ENCODE measurements at regions not wholly inside any gene's neighbourhood (a gene's known extent, or its start where the extent isn't known, plus 50 kb on each side); places are given as distances from the start of the nearest gene placed in this dataset.

DNA sequence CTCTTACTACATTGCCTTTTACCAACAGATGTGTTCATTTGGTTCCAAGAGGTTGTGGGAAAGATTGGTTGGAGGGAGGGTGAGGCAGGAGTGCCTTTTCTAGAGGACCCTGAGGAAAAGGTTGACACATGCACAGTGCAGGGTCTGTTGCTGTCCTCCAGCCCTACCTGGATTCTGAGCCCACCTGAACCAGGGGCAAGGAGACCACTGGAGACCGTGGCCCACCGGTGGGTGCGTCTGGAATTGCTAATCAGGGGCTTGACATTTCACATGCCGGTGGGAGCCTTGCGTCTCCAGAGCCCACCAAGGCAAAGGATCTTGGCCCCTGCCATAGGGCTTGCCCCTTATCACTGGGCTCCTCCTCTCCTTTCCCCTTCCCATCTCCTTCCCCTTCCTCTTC is 80.4 kb upstream of the ZBED5 start:
- ATAC-seq (no peak), DNase-seq (ENCODE audit: low spot score in 2 of 2) (no peak)
- Mint-ChIP-seq H3K27ac (peak overlapping the region; percentile 36), H3K36me3 (no peaks in the 10 kb centered on the region), H3K9me3 (no peaks in the 10 kb centered on the region), H3K4me1 (peaks cover 15% of the 10 kb centered on the region), H3K4me3 (no peak overlapping the region)

DNA sequence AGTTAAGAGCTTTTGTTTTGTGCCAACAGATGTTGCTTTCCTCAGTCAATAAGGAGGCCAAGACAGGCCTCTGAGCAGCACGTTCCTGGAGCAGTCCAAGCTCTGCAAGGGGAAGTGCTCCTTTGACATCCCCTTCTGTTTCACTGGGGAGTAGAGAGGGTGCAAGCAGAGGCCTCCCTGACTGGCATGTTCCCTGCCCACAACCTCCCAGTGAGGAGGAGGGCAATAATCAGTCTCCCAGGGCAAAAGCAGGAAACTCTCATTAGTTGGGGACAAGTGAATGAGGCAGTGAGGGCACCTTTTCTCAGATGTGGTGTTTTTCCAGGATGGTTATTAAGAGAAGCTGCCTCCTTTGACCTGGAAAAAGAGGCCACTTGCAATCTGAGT is 79.5 kb upstream of the ZBED5 start:
- Mint-ChIP-seq H3K27ac (no peak overlapping the region), H3K4me3 (no peak overlapping the region), H3K4me1 (peaks cover 10% of the 10 kb centered on the region), H3K9me3 (no peaks in the 10 kb centered on the region), H3K36me3 (no peaks in the 10 kb centered on the region)
- DNase-seq (ENCODE audit: low spot score in 2 of 2) (no peak), ATAC-seq (no peak)

DNA sequence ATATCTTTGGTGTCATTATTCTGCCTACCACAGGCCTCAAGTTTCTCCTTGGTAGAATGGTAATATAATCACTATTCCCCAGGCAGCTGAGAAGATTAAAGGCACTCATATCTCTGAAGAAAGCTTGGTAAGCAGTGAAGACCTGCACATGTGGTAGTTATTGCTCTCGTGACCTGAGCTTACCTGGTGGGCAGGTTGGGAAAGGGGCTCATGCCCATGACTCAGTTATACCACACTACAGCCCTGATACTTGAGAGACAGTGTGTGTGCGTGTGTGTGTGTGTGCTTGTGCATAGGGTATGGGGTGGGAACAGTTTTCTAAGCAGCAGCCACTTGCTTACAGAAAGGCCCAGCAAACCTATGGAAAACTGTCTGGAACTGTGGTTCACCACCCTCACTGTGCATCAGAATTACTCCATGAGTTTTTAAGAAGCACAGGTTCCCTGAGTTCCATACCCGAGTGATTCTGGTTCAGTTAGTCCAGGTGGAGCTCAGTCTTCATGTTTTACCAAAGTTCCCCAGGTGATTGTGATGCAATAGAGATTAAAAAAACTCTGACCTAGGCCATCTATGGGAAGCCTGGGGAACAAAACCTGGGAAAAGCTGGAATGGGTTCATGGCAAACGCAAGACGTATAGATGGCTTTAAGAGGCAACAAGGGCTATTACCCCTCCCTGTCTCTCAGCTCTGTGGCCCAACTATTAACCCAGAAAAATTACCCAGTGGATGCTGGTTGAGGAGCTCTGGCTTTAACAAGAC is 79.0 kb upstream of the ZBED5 start:
- Mint-ChIP-seq H3K36me3 (no peaks in the 10 kb centered on the region), H3K4me1 (peaks cover 10% of the 10 kb centered on the region), H3K4me3 (no peak overlapping the region), H3K27ac (no peak overlapping the region), H3K9me3 (no peaks in the 10 kb centered on the region)
- no peak for ATAC-seq
- no peak for DNase-seq (ENCODE audit: low spot score in 2 of 2)

DNA sequence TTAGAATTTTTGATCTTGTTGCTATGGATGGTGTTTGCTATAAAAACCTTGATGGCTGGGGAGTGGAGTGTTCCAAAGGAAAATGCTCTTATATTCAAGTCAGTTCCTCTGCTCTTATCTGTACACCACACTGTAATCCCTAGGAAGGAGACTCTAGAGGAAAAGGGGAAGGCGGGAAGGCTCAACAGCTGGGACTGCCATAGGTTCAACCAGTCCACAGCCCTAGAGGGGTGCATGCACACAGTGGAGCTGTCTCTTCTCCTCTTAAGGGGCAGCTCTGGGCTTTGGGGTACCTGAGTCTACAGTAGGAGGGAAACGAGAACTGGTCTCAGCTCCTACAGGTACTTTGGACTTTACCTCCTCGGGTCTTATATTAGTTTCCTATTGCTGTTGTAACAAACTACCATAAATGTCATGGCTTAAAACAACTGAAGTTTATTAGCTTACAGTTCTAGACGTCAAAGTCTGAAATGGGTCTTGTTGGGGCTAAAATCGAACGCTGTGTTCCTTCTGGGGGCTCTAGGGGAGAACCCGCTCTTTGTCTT is 77.2 kb upstream of the ZBED5 start:
- ATAC-seq = no peak
- peaks cover 18% of the 10 kb centered on the region for H3K4me1 Mint-ChIP-seq
- H3K36me3 Mint-ChIP-seq = no peaks in the 10 kb centered on the region
- H3K9me3 Mint-ChIP-seq = no peaks in the 10 kb centered on the region
- DNase-seq (ENCODE audit: low spot score in 2 of 2) = no peak
- no peak overlapping the region for H3K27ac Mint-ChIP-seq
- peak overlapping the region; percentile 74 for H3K4me3 Mint-ChIP-seq

DNA sequence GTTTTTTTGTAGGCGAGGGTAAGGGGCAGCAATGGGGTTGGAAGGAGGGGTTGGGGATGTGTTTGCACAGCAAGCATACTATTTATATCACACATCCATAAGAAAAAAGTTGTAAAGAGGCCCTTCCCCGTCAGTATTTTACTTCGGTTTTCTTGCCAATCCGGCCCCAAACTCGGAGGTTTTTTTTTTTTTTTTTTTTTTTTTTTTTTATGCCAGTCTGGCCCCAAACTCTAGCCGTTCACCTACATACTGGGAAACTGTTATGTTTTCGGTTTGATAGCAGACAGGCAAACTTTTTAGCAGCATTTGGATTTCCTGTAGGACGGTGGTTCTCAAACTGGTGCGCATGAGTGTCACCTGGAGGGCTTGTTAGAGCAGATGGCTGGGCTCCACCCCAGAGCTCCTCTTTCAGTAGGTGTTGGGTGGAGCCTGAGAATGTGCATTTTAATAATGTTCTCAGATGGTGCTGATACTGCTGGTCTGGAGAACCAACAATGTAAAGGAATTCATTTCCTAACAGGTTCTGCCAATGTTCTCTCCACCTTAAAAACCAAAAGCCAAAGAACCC is 76.5 kb upstream of the ZBED5 start:
- Mint-ChIP-seq H3K4me3 (peak overlapping the region; percentile 74), H3K9me3 (no peaks in the 10 kb centered on the region), H3K4me1 (peaks cover 18% of the 10 kb centered on the region), H3K36me3 (no peaks in the 10 kb centered on the region), H3K27ac (no peak overlapping the region)
- DNase-seq (ENCODE audit: low spot score in 2 of 2) = no peak
- ATAC-seq = no peak

DNA sequence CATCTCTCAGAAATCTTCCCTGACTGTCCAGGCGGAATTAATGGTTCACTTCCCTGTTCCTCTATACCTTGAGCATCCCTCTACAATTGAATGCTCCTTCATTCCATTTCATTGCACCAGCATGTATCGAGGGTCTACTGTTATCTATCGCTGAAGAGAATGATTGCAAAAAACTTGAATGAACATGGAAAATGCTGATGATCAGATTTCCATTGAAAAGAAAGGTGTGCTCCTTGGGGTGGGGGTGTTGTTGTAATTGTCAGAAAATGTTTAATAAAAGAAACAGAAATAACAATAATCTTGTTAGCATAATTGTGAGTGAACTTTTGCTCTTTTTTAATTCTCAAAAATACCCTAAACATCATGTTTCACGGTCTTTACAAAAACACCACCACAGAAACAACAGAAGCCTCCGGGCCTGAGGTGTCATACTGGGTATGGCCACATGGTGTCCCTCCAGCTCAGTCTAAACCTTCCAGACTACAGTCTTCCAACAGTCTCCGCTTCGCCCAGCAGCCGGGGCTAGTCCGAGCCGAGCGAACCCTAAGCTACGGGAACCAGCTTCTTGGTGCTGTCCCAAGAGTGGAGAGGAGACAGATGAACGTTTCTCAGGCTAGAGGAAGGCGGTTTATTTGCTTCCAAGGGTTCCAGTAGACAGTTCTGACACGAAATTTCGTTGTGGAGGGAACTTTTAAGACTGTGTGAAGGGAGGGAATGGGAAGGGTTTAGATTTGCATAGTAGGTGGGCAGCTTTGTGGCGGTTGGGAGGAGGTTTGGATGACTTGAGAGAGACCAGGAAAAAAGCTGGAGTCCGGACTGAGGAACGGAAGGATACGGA is 75.8 kb upstream of the ZBED5 start:
- Mint-ChIP-seq H3K36me3 (no peaks in the 10 kb centered on the region), H3K27ac (no peak overlapping the region), H3K9me3 (no peaks in the 10 kb centered on the region), H3K4me1 (peaks cover 18% of the 10 kb centered on the region), H3K4me3 (peak overlapping the region; percentile 74)
- peak; percentile 76 to 90 for DNase-seq (ENCODE audit: low spot score in 2 of 2)
- peak; percentile 88 for ATAC-seq

DNA sequence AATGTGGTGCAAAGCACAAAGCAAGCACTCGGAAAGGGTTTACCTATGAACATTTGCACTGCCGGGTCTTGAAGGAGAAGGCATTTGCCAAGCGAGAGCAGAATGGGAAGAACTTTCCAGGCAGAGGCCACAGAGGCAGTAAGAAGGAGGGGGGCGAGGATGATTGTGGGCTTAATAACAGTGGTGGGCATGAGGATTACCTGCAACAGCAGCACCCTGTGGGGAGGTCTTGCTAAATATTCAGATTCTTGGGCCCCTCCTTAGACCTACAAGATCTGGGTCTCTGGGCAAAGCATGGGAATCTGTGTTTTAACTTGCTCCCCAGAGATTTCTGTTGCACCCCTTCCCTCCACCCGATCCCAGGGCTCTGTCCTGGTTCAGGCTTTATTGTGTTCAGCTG is 75.1 kb upstream of the ZBED5 start:
- no peaks in the 10 kb centered on the region for H3K36me3 Mint-ChIP-seq
- ATAC-seq (no peak), DNase-seq (ENCODE audit: low spot score in 2 of 2) (peak in 1 of 2 donors; percentile 43)
- no peak overlapping the region for H3K4me3 Mint-ChIP-seq
- no peak overlapping the region for H3K27ac Mint-ChIP-seq
- H3K9me3 Mint-ChIP-seq = no peaks in the 10 kb centered on the region
- peaks cover 18% of the 10 kb centered on the region for H3K4me1 Mint-ChIP-seq

DNA sequence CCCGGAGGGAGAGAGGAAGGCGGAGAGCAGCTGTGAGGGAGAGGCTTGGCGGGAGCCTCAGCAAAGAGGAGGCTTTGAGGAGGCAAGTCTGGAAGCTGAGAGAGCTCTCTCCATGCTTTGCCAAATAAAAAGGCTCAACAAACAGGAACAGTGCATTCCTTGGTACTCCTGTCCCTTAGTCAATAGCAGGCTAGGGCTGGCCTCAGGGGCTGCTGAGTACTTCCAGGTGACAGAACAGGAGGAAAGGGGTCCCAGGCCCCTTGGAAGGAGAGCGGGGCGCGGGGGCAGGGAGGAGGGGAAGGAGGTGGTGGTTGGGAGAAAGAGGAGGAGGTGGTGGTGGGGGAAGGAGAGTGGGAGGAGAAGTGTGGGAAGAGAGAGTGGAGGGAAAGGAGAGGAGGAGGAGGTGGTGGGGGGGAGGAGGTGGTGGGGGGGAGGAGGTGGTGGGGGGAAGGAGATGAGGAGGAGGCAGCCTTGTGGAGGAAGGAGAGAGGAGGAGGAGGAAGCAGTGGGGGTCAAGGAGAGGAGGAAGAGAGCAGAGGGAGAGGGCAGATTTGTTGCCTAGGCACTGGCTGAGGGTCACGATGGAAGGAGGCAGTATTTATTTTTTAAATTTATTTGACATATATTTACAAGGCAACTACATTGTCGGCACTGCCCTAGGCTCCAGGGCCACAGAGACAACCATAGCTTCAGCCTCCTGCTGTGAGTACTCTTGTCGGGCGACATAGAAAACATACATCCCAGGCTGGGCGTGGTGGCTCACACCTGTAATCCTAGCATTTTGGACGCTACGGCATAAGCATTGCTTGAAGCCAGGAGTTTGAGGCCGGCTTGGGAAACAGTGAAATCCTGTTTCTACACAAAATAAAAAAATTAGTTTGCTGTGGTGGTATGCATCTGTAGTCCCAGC is 74.2 kb upstream of the ZBED5 start:
- peak overlapping the region; percentile 76 for H3K4me3 Mint-ChIP-seq
- no peak overlapping the region for H3K27ac Mint-ChIP-seq
- no peaks in the 10 kb centered on the region for H3K9me3 Mint-ChIP-seq
- DNase-seq (ENCODE audit: low spot score in 2 of 2) = no peak
- H3K36me3 Mint-ChIP-seq = no peaks in the 10 kb centered on the region
- ATAC-seq = no peak
- peaks cover 18% of the 10 kb centered on the region for H3K4me1 Mint-ChIP-seq

DNA sequence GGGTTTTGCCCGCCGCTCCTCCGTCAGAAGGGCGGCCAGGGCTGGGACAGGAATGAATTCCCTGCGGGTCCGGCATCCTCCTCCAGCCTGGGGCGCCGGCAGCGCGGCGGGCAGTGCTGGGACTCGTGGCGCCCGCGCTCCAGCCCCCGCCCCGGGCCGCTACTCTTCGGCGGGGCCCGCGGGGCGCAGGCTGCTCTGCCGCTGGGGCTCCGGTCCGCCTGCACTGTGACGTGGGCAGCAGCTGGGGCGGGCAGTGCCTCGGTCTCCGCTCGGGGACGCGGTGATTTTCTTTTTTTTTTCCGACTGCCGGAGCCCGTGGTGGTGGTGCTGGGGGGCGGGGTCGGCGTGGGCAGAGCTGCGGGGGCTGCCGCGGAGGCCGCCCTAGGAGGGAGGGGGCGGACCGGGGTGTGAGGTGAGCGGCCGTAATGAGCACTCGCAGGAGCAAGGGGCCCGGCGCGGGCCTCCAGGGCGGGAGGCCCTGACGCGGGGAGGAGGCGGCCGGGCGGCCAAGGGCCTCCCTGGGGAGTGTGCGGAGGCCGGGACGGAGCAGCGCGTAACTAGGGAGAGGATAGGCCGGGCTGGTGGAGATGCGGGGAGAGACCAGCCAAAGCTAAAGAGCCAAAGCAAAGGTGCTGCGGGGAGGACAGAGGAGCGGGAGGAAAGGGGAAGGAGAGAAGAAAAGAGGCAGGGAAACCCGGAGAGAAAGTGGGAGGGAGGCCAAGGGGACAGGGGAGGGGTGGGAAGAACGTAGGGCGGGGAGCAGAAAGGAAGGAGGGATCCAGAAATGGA is 73.3 kb upstream of the ZBED5 start:
- no peaks in the 10 kb centered on the region for H3K36me3 Mint-ChIP-seq
- peak overlapping the region; percentile 76 for H3K4me3 Mint-ChIP-seq
- peak; percentile 30 to 65 for DNase-seq (ENCODE audit: low spot score in 2 of 2)
- H3K27ac Mint-ChIP-seq = no peak overlapping the region
- peak; percentile 68 for ATAC-seq
- H3K4me1 Mint-ChIP-seq = peaks cover 18% of the 10 kb centered on the region
- no peaks in the 10 kb centered on the region for H3K9me3 Mint-ChIP-seq

DNA sequence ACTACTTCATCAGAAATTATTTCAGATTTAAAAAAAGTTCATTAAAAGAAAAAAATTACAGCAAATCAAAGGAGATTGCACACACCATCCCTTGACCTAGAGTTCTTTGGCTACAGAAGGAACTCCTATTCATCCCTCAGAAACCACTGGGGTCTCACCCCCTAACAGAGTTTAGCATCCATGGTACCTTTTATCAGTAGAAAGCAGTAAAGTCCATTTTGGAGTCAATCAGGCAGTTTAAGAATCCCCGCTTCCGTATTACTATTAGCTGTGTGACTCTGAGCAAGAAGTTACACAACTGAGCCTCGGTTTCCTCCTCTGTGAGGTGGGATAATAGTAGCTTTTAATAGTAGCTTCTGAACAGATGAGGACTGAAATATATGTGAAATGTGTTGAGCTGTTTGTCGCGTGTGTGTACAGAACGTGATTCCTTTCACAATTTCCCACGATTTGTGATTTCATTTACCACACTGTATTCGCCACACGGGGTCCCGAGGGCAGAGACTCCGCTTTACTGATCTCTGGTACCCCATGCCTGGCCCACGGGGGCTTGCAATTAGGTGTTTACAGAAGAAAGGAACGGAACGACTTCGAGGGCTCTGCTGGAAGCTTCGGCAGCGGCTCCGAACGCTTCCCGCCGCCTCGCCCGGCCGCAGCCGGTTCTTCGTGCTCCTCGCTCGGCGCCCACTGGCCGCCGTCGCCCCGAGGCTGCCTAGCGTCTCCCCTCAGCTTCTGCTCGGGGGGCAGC is 72.5 kb upstream of the ZBED5 start:
- no peaks in the 10 kb centered on the region for H3K9me3 Mint-ChIP-seq
- ATAC-seq (peak; percentile 2), DNase-seq (ENCODE audit: low spot score in 2 of 2) (peak in 1 of 2 donors; percentile 62)
- peaks cover 18% of the 10 kb centered on the region for H3K4me1 Mint-ChIP-seq
- no peaks in the 10 kb centered on the region for H3K36me3 Mint-ChIP-seq
- H3K4me3 Mint-ChIP-seq = peak overlapping the region; percentile 76
- no peak overlapping the region for H3K27ac Mint-ChIP-seq

DNA sequence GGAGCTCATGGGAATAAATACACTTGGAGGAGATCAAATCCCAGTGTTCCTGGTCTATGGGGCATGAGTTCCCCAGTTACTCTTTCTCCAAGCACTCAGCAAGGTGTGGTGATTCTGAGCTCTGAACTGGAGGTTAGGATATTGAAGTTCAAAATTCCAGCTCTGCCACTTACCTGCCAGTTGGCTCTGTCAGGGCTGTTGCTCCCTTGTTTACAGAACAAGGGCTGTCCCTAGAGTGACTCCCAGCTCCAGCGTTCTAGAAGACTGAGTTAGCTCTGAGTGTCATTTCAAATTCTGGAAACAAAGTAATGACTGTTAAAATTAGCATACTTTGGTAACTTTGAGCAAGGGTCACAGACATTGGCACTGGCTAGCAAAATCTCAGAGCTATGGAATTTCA is 69.7 kb upstream of the ZBED5 start:
- H3K27ac Mint-ChIP-seq = no peak overlapping the region
- ATAC-seq (no peak), DNase-seq (ENCODE audit: low spot score in 2 of 2) (no peak)
- no peaks in the 10 kb centered on the region for H3K9me3 Mint-ChIP-seq
- H3K4me1 Mint-ChIP-seq = peaks cover 8% of the 10 kb centered on the region
- H3K36me3 Mint-ChIP-seq = no peaks in the 10 kb centered on the region
- H3K4me3 Mint-ChIP-seq = no peak overlapping the region

DNA sequence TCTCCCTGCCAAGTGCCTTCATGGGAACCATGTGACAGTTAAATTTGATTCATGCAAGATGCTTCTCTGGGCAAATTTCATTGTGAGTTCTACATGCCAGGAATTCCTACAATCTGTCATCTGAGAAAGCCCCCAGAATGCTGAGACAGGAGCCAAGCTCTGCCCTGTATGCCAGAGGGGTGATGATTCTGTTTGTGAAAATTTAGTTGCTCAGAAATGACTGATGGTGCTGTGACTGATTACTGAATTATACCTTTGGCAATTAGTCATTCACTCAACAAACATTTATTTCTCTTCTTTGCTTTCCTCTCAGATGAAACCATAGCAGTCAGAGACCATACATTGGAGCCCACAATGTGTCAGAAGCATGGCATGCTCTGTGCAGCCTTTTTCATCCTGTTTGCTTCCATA is 69.0 kb upstream of the ZBED5 start:
- no peak overlapping the region for H3K27ac Mint-ChIP-seq
- H3K4me1 Mint-ChIP-seq = peaks cover 7% of the 10 kb centered on the region
- H3K9me3 Mint-ChIP-seq = no peaks in the 10 kb centered on the region
- H3K36me3 Mint-ChIP-seq = no peaks in the 10 kb centered on the region
- ATAC-seq (peak; percentile 79), DNase-seq (ENCODE audit: low spot score in 2 of 2) (no peak)
- H3K4me3 Mint-ChIP-seq = no peak overlapping the region

DNA sequence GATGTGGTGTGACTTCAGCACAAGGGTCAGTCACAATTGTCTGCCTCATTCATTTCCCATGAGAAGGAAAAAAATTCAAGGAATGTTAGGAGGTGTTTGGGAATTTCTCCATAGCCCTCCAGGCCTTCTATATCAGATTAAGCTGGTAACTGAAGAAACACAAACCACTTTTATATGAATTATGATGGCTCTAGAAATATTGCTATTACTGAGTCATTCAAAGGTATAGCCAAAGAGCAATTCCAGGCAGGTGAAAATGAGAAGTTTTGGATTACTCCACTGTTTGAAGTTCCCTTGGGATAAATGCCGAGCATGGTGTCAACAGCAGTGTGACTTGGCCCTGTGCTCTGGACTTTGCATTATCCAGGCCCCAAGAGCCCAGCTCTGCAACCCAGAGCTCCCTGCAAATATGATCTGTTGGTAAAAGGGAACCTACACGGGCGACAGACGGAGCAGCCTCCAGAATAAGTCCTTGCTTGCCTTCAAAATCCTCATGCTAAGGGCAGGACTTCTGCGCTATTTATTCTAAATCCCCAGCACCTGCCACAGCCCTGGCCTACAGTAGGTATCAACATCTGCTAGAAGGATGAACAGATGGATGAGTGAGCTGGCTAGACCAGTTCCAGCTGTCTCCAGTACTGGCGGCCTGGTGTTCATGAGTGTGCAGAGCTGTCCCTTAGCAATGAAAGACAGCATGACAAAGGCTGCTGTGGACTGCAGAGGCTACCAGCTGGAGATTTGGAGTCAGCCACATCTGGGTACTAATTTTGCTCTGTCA is 67.5 kb upstream of the ZBED5 start:
- H3K4me3 Mint-ChIP-seq = no peak overlapping the region
- no peaks in the 10 kb centered on the region for H3K4me1 Mint-ChIP-seq
- no peaks in the 10 kb centered on the region for H3K36me3 Mint-ChIP-seq
- ATAC-seq (no peak), DNase-seq (ENCODE audit: low spot score in 2 of 2) (no peak)
- no peak overlapping the region for H3K27ac Mint-ChIP-seq
- H3K9me3 Mint-ChIP-seq = no peaks in the 10 kb centered on the region
